ENCODE measurements at regions not wholly inside any gene's neighbourhood (a gene's known extent, or its start where the extent isn't known, plus 50 kb on each side); places are given as distances from the start of the nearest gene placed in this dataset. TPM values are rescaled to one million over a fixed set of nuclear protein-coding genes. Genes with fewer than 3 reads are reported as not detected.

GRCh38 chr10:10956681-10957542 lies 60.8 kb upstream of the CELF2 start:
- DNase-seq (ENCODE audit: low read depth in 2 of 3, low spot score in 2 of 3) = no peak

GRCh38 chr10:10958041-10958440 lies 59.6 kb upstream of the CELF2 start:
- no peak for DNase-seq (ENCODE audit: low read depth in 2 of 3, low spot score in 2 of 3)

- no peak for DNase-seq (ENCODE audit: low read depth in 2 of 3, low spot score in 2 of 3)
Measured at GRCh38 chr10:10959666-10960065, 58.0 kb upstream of the CELF2 start.

GRCh38 chr10:10960534-10960933 lies 57.1 kb upstream of the CELF2 start:
- no peak for DNase-seq (ENCODE audit: low read depth in 2 of 3, low spot score in 2 of 3)

GRCh38 chr10:10961072-10961471 lies 56.6 kb upstream of the CELF2 start:
- no peak for DNase-seq (ENCODE audit: low read depth in 2 of 3, low spot score in 2 of 3)

- DNase-seq (ENCODE audit: low read depth in 2 of 3, low spot score in 2 of 3) = no peak
Measured at GRCh38 chr10:10967029-10967428, 50.6 kb upstream of the CELF2 start.

- DNase-seq (ENCODE audit: low read depth in 2 of 3, low spot score in 2 of 3) = no peak
Measured at GRCh38 chr10:10967581-10968256, 50.0 kb upstream of the CELF2 start.

Small RNAs in the stretch of these regions (small RNA-seq; reads per million reads assigned to genes)
- gene AC025946.2 (not detected), gene AL355333.1 (not detected), gene CUX2P1 (not detected), gene RF00019 (not detected), gene RNA5SP299 (not detected)

Data from hematopoietic multipotent progenitor cell (in vitro differentiated cells).